Lower leg skin (tissue), 3 donors: ENCODE measurements at regions not wholly inside any gene's neighbourhood (a gene's known extent, or its start where the extent isn't known, plus 50 kb on each side); places are given as distances from the start of the nearest gene placed in this dataset.

Source experiments
- CTCF ChIP-seq, 3 donors: fragments of 450-650 bp; IDR thresholded peaks; one replicate each; pipeline ENCODE4 v1.5.1; 2016; ENCODE audit warnings: antibody characterized with exemption in 3 of 3, mild to moderate bottlenecking in 3 of 3, moderate library complexity in 2 of 3
- POLR2A ChIP-seq, 2 donors: fragments of 450-650 bp; IDR thresholded peaks; one replicate each; pipeline ENCODE4 v1.6.1; 2016 to 2017; ENCODE audit warnings: antibody characterized with exemption in 2 of 2, mild to moderate bottlenecking in 1 of 2, moderate library complexity in 1 of 2

- no peak for TF ChIP-seq POLR2A (IDR thresholded peaks at IDR 0.05)
- TF ChIP-seq CTCF (IDR thresholded peaks at IDR 0.05), result no peak
Observed at GRCh38 chr7:113582471-113582870, 336.3 kb downstream of the PPP1R3A start.
